ENCODE measurements at regions not wholly inside any gene's neighbourhood (a gene's known extent, or its start where the extent isn't known, plus 50 kb on each side); places are given as distances from the start of the nearest gene placed in this dataset.
A peak's percentile ranks its signal among the peaks of the same experiment; 100 is the strongest.

DNA sequence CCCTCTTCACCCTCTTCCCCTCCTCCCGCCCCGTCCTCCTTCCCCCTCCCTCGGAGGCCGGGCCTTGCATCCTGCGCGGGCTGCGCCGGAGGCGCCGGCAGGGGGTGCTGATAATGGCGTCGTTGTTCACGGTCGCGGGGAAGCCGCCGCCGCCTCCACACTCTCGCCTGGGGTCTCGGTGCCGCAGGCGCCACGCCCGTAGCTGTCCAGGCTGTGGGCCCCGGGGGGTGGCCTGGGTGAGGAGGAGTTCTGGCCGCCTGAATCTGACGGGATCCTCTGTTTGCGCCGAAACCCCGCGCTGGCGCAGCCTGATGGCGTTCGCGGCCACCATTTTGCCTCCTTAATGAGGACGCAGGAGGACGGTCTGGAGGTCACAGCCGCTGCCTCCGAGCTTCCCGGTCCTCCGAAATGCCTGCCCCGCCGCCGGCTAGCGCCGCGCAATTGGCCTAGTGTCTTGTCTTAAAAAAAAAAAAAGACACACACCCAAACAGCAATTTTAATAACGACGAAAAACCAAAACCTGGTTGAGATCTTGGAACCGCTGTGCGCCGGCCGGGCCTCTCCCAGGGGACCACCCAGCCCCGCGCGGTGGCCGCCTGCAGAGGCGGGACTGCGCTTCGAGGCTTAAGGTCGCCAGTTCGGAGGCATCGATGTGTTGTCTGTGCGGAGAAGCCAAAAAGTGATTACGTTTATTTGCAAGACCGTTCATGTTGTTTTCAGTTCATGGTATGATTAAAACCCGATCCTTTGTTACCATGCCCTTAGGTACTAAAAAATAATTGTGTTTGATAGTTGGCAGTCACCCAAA, 106.6 kb upstream of the HNRNPU start (continued):
- TF ChIP-seq FOS (IDR thresholded peaks at IDR 0.05; ENCODE audit: borderline replicate concordance, extremely low read depth, insufficient read length) (no peak), TBL1XR1 (IDR thresholded peaks at IDR 0.05; ENCODE audit: low read depth, low read length) (no peak), RAD51 (IDR thresholded peaks at IDR 0.05) (no peak), RB1 (IDR thresholded peaks at IDR 0.05; ENCODE audit: borderline replicate concordance) (peak; percentile 76; the same call in 1 of the 2 replicates), SUZ12 (IDR thresholded peaks at IDR 0.05; ENCODE audit: unreplicated experiment) (no peak), ZBED1 (IDR thresholded peaks at IDR 0.05; ENCODE audit: borderline replicate concordance) (peak; percentile 40; the same call in 1 of the 2 replicates), E2F4 (IDR thresholded peaks at IDR 0.05; ENCODE audit: low read depth, low read length) (0 out of 2 replicates have a peak, but pooled peaks have one; percentile 43), MEF2A (IDR thresholded peaks at IDR 0.05; ENCODE audit: insufficient read depth, low read depth, low read length) (no peak), GATAD2B (conservative IDR thresholded peaks at IDR 0.05; ENCODE audit: low read depth) (peak; percentile 32), NR2C1 (IDR thresholded peaks at IDR 0.05) (peak; percentile 77), DPF2 (IDR thresholded peaks at IDR 0.05) (no peak; the same call in 1 of the 2 replicates), STAT1 (conservative IDR thresholded peaks at IDR 0.05) (peak; percentile 94), ESRRA (IDR thresholded peaks at IDR 0.05; ENCODE audit: low read length) (peak; percentile 98), E2F8 (IDR thresholded peaks at IDR 0.05; ENCODE audit: low read depth, partially characterized antibody) (no peak), NFXL1 (IDR thresholded peaks at IDR 0.05; ENCODE audit: borderline replicate concordance) (peak; percentile 94), RCOR1 (conservative IDR thresholded peaks at IDR 0.05; ENCODE audit: low read depth, low read length) (no peak), CHD2 (IDR thresholded peaks at IDR 0.05; ENCODE audit: borderline replicate concordance, low read depth, low read length) (peak; percentile 39; the same call in 1 of the 2 replicates), EP300 (IDR thresholded peaks at IDR 0.05; ENCODE audit: borderline replicate concordance in 1 of 2, control insufficient read depth in 1 of 2, low read depth in 2 of 2, low read length in 2 of 2) (no peak), MTA3 (IDR thresholded peaks at IDR 0.05; ENCODE audit: borderline replicate concordance, low read length) (no peak; the same call in 1 of the 2 replicates), NR2F1 (conservative IDR thresholded peaks at IDR 0.05) (peak; percentile 82), NRF1 (conservative IDR thresholded peaks at IDR 0.05; ENCODE audit: low read depth, low read length) (no peak), MTA2 (IDR thresholded peaks at IDR 0.05; ENCODE audit: low read depth) (peak; percentile 38; the same call in 1 of the 2 replicates), YY1 (IDR thresholded peaks at IDR 0.05; ENCODE audit: low read depth, low read length) (peak; percentile 97)
- TF ChIP-seq, protein P1, sequence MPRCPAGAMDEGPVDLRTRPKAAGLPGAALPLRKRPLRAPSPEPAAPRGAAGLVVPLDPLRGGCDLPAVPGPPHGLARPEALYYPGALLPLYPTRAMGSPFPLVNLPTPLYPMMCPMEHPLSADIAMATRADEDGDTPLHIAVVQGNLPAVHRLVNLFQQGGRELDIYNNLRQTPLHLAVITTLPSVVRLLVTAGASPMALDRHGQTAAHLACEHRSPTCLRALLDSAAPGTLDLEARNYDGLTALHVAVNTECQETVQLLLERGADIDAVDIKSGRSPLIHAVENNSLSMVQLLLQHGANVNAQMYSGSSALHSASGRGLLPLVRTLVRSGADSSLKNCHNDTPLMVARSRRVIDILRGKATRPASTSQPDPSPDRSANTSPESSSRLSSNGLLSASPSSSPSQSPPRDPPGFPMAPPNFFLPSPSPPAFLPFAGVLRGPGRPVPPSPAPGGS (IDR thresholded peaks at IDR 0.05; ENCODE audit: borderline replicate concordance, insufficient read depth, low read depth, low read length, poor library complexity, severe bottlenecking): peak; percentile 59
- TF ChIP-seq, protein P2, sequence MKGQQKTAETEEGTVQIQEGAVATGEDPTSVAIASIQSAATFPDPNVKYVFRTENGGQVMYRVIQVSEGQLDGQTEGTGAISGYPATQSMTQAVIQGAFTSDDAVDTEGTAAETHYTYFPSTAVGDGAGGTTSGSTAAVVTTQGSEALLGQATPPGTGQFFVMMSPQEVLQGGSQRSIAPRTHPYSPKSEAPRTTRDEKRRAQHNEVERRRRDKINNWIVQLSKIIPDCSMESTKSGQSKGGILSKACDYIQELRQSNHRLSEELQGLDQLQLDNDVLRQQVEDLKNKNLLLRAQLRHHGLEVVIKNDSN (IDR thresholded peaks at IDR 0.05; ENCODE audit: borderline replicate concordance, extremely low read length, insufficient read depth, low read depth, low read length): no peak
